SU-DHL-6 (cell line): ENCODE measurements at regions not wholly inside any gene's neighbourhood (a gene's known extent, or its start where the extent isn't known, plus 50 kb on each side); places are given as distances from the start of the nearest gene placed in this dataset.

Source experiments
- CTCF ChIP-seq: fragments of 200-600 bp; sonication (generic); IDR thresholded peaks from one replicate; pipeline ENCODE4 v1.5.1; 2017; ENCODE audit warnings: antibody characterized with exemption, mild to moderate bottlenecking, low read length, moderate library complexity; ENCODE audit not compliant: insufficient read depth, poor library complexity, severe bottlenecking
- EZH2phosphoT487 ChIP-seq: fragments of 200-600 bp; sonication (generic), shearing (Covaris generic); conservative IDR thresholded peaks from 2 replicates; pipeline ENCODE4 v1.6.1; 2018; ENCODE audit warnings: mild to moderate bottlenecking, antibody characterized with exemption, low read length, moderate library complexity, mixed read lengths

- no peak for TF ChIP-seq CTCF
- TF ChIP-seq EZH2phosphoT487 = no peak
These were observed 726.8 kb upstream of the FAT3 start for GRCh38 chr11:91497847-91498246.
